ENCODE measurements at regions not wholly inside any gene's neighbourhood (a gene's known extent, or its start where the extent isn't known, plus 50 kb on each side); places are given as distances from the start of the nearest gene placed in this dataset.

DNA sequence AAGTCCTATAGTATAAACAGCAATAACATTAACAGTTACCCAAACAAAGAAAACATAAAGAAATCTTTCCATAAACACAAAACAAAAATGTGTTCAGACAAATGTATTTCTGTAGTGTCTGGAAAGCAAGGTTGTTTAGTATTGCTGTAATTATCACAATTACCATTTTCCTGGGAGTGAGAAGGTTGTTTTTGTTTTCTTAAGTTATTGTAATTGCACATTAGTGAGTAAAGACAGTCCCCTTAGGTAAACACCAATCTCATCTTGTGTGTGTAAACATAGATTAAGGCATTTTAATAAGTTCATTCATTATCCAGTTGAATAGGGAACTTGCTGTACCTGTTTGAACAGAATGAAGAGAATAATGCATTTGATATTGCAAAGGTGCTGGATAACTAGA lies 356.9 kb upstream of the ADGRL4 start:
- TF ChIP-seq POLR2A (IDR thresholded peaks at IDR 0.05) (no peak), CTCF (IDR thresholded peaks at IDR 0.05) (no peak)
